Endothelial cell of umbilical vein (primary cell): ENCODE measurements at regions not wholly inside any gene's neighbourhood (a gene's known extent, or its start where the extent isn't known, plus 50 kb on each side); places are given as distances from the start of the nearest gene placed in this dataset.

Experiments used
- BruUV-seq: library from RNA; stranded (reverse); fragments of 400-500 nt; replicated peaks from 2 replicates; lab custom pipeline; 2021; lab: Mats Ljungman, UMichigan
- CTCF ChIA-PET: fragments of 300-600, 350-600 bp; sonication (Branson Sonifier 250); formaldehyde crosslinking; loops from one replicate; lab custom pipeline; 2021; ENCODE audit warnings: antibody characterized with exemption, inconsistent platforms; lab: Charles Lee
- POLR2A ChIA-PET: fragments of 300-600, 350-600 bp; sonication (Branson Sonifier 250); formaldehyde crosslinking; loops from one replicate; lab custom pipeline; 2021; ENCODE audit warnings: antibody characterized with exemption, inconsistent platforms; lab: Charles Lee
- DNase-seq: peaks from one replicate; pipeline ENCODE4 v3.0.0-alpha.2; 2011; ENCODE audit warnings: low read depth, low spot score
- FAIRE-seq: peaks from 2 replicates; lab custom pipeline; 2011; peaks lifted over from hg19 to GRCh38; lab: Jason Lieb, UNC
- H2AFZ ChIP-seq: 2 replicates; pipeline ENCODE4 v1.6.0; 2012; ENCODE audit warnings: low read depth, low read length, control low read depth, inconsistent platforms
- H3K27ac ChIP-seq: 2 replicates; pipeline ENCODE4 v1.5.1; 2011; ENCODE audit warnings: low read depth, mild to moderate bottlenecking, control low read depth, low read length, moderate library complexity; ENCODE audit not compliant: insufficient read depth
- H3K27me3 ChIP-seq, 2 experiments: 2 replicates each; pipeline versions ENCODE4 v1.6.0 to v1.6.1; 2011; ENCODE audit warnings: low read length in 2 of 2, mixed read lengths in 1 of 2; ENCODE audit not compliant: control insufficient read depth in 2 of 2, insufficient read depth in 2 of 2
- H3K36me3 ChIP-seq, 2 experiments: 2 replicates in 1 of 2; 3 replicates in 1 of 2; pipeline ENCODE4 v1.5.1; 2011; ENCODE audit warnings: low read length in 2 of 2, mild to moderate bottlenecking in 1 of 2, moderate library complexity in 1 of 2; ENCODE audit not compliant: control insufficient read depth in 2 of 2, insufficient read depth in 2 of 2; ENCODE audit errors: extremely low read depth in 1 of 2
- H3K4me1 ChIP-seq: 3 replicates; pipeline ENCODE4 v1.5.1; 2011; ENCODE audit warnings: mild to moderate bottlenecking, low read length; ENCODE audit not compliant: control insufficient read depth, insufficient read depth; ENCODE audit errors: extremely low read depth
- H3K4me2 ChIP-seq: 2 replicates; pipeline ENCODE4 v1.6.1; 2011; ENCODE audit warnings: low read length, control low read depth, mixed read lengths; ENCODE audit not compliant: insufficient read depth
- H3K4me3 ChIP-seq, 3 experiments: fragments of 200-600 bp in 1 of 3; sonication (generic), shearing (Covaris generic) in 1 of 3; replicated peaks in 1 of 3; 2 replicates each; pipeline ENCODE4 v1.5.1; 2011 to 2016; ENCODE audit warnings: control low read depth in 3 of 3, low read length in 3 of 3, mild to moderate bottlenecking in 2 of 3, inconsistent platforms in 1 of 3, low read depth in 1 of 3, moderate library complexity in 1 of 3; ENCODE audit not compliant: insufficient read depth in 1 of 3
- H3K79me2 ChIP-seq: 2 replicates; pipeline ENCODE4 v1.6.0; 2012; ENCODE audit warnings: low read length, inconsistent platforms; ENCODE audit not compliant: control insufficient read depth, insufficient read depth
- H3K9ac ChIP-seq: replicated peaks from 2 replicates; pipeline ENCODE3; 2011; ENCODE audit warnings: low read length, control low read depth; ENCODE audit not compliant: insufficient read depth; ENCODE audit errors: extremely low read depth
- H3K9me1 ChIP-seq: replicated peaks from 3 replicates; pipeline ENCODE4 v1.6.0; 2011; ENCODE audit warnings: mild to moderate bottlenecking, low read length; ENCODE audit not compliant: control insufficient read depth, insufficient read depth; ENCODE audit errors: extremely low read depth
- H3K9me3 ChIP-seq: replicated peaks from 2 replicates; pipeline ENCODE4 v1.5.1; 2012; ENCODE audit warnings: low read length, inconsistent platforms; ENCODE audit not compliant: control insufficient read depth, insufficient read depth
- H4K20me1 ChIP-seq: replicated peaks from 2 replicates; pipeline ENCODE3; 2011; ENCODE audit warnings: mild to moderate bottlenecking, low read length; ENCODE audit not compliant: control insufficient read depth, insufficient read depth; ENCODE audit errors: extremely low read depth
- EZH2 ChIP-seq: IDR thresholded peaks from 2 replicates; pipeline ENCODE4 v1.6.1; 2012; ENCODE audit warnings: borderline replicate concordance, low read depth, mild to moderate bottlenecking, moderate library complexity, low read length, inconsistent platforms; ENCODE audit not compliant: severe bottlenecking
- FOS ChIP-seq: IDR thresholded peaks from 2 replicates; pipeline ENCODE4 v1.6.1; 2011; ENCODE audit warnings: mild to moderate bottlenecking, low read length, moderate library complexity, borderline replicate concordance; ENCODE audit not compliant: insufficient read depth
- GATA2 ChIP-seq: IDR thresholded peaks from 2 replicates; pipeline ENCODE4 v1.7.0; 2011; ENCODE audit warnings: low read depth, mild to moderate bottlenecking, moderate library complexity, mixed read lengths, low read length; ENCODE audit not compliant: insufficient read length, insufficient read depth
- JUN ChIP-seq: IDR thresholded peaks from 2 replicates; pipeline ENCODE4 v1.6.1; 2011; ENCODE audit warnings: borderline replicate concordance, low read depth; ENCODE audit not compliant: insufficient read length, insufficient read depth
- MAX ChIP-seq: IDR thresholded peaks from 2 replicates; pipeline ENCODE4 v1.6.1; 2011; ENCODE audit not compliant: insufficient read depth, insufficient read length
- MYC ChIP-seq: IDR thresholded peaks from one replicate; pipeline ENCODE4 v1.6.1; 2011; ENCODE audit warnings: mild to moderate bottlenecking, low read depth, low read length
- POLR2A ChIP-seq: IDR thresholded peaks from 2 replicates; pipeline ENCODE4 v1.6.1; 2012; ENCODE audit warnings: low read depth, mild to moderate bottlenecking, control low read depth, low read length
- POLR2AphosphoS5 ChIP-seq: IDR thresholded peaks from 2 replicates; pipeline ENCODE4 v1.6.1; 2012; ENCODE audit warnings: low read depth, mild to moderate bottlenecking, control low read depth, low read length, moderate library complexity; ENCODE audit not compliant: insufficient read depth
- dilution Hi-C: fragments of 300-500 bp; cut with MboI; formaldehyde crosslinking; loops from one replicate; pipeline ENCODE4 v1.15.0; 2019; ENCODE audit warnings: low sequenced_read_pairs; ENCODE audit not compliant: extremely low pct_ligation_motif_present
- intact Hi-C: fragments of 100-400 bp; cut with micrococcal nuclease; formaldehyde crosslinking; loops from one replicate; pipeline ENCODE4 v1.10.0; 2022
- TF ChIP-seq, protein P1 (sequence below), 2 donors: IDR thresholded peaks; 1 replicate in 1 of 2; 2 replicates in 1 of 2; pipeline ENCODE4 v1.5.1; 2011; ENCODE audit warnings: low read length in 2 of 2, mild to moderate bottlenecking in 2 of 2, moderate library complexity in 2 of 2, control low read depth in 1 of 2, inconsistent platforms in 1 of 2, low read depth in 1 of 2; ENCODE audit not compliant: insufficient read depth in 1 of 2; ENCODE audit errors: extremely low read depth in 1 of 2

- ChIA-PET CTCF (no interaction called here), POLR2A (no interaction called here)
- BruUV-seq, result no TSS peak
- H3K27me3 ChIP-seq, result no peaks in the 10 kb centered on the region
- H3K9me3 ChIP-seq, result no peaks in the 10 kb centered on the region
- H3K4me1 ChIP-seq, result no peaks in the 10 kb centered on the region
- H3K9me1 ChIP-seq, result no peaks in the 10 kb centered on the region
- no peak overlapping the region for H2AFZ ChIP-seq
- dilution Hi-C loops, result no loop called here
- no peaks in the 10 kb centered on the region for H3K36me3 ChIP-seq
- no peak overlapping the region for H3K9ac ChIP-seq
- intact Hi-C loops, result no loop called here
- H3K4me2 ChIP-seq, result no peak overlapping the region
- FAIRE-seq (no peak), DNase-seq (no peak)
- TF ChIP-seq, protein P1, sequence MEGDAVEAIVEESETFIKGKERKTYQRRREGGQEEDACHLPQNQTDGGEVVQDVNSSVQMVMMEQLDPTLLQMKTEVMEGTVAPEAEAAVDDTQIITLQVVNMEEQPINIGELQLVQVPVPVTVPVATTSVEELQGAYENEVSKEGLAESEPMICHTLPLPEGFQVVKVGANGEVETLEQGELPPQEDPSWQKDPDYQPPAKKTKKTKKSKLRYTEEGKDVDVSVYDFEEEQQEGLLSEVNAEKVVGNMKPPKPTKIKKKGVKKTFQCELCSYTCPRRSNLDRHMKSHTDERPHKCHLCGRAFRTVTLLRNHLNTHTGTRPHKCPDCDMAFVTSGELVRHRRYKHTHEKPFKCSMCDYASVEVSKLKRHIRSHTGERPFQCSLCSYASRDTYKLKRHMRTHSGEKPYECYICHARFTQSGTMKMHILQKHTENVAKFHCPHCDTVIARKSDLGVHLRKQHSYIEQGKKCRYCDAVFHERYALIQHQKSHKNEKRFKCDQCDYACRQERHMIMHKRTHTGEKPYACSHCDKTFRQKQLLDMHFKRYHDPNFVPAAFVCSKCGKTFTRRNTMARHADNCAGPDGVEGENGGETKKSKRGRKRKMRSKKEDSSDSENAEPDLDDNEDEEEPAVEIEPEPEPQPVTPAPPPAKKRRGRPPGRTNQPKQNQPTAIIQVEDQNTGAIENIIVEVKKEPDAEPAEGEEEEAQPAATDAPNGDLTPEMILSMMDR (IDR thresholded peaks at IDR 0.05; ENCODE audit: extremely low read depth in 1 of 2, insufficient read depth in 1 of 2, low read depth in 1 of 2, low read length in 2 of 2), result no peak
- TF ChIP-seq POLR2A, result no peak
- no peak for TF ChIP-seq MYC
- no peak for TF ChIP-seq GATA2
- no peak for TF ChIP-seq EZH2
- TF ChIP-seq JUN, result no peak
- H4K20me1 ChIP-seq, result no peaks in the 10 kb centered on the region
- H3K79me2 ChIP-seq, result no peaks in the 10 kb centered on the region
- no peak overlapping the region for H3K4me3 ChIP-seq
- no peak overlapping the region for H3K27ac ChIP-seq
These were observed 136.7 kb upstream of the ARG1 start for GRCh38 chr6:131436358-131436757.

- ChIA-PET POLR2A (no interaction called here), CTCF (no interaction called here)
- no peaks in the 10 kb centered on the region for H3K27me3 ChIP-seq
- H3K27ac ChIP-seq, result no peak overlapping the region
- no peaks in the 10 kb centered on the region for H3K9me3 ChIP-seq
- no peaks in the 10 kb centered on the region for H3K79me2 ChIP-seq
- H4K20me1 ChIP-seq, result no peaks in the 10 kb centered on the region
- DNase-seq (no peak), FAIRE-seq (no peak)
- no peaks in the 10 kb centered on the region for H3K4me1 ChIP-seq
- no peak overlapping the region for H3K4me2 ChIP-seq
- no peak overlapping the region for H3K9ac ChIP-seq
- H3K4me3 ChIP-seq, result no peak overlapping the region
- no peaks in the 10 kb centered on the region for H3K9me1 ChIP-seq
- intact Hi-C loops (no loop called here), dilution Hi-C loops (no loop called here)
- TF ChIP-seq POLR2A (no peak), POLR2AphosphoS5 (no peak), MAX (no peak), EZH2 (no peak), JUN (no peak), FOS (no peak), MYC (no peak), GATA2 (no peak)
- H3K36me3 ChIP-seq, result no peaks in the 10 kb centered on the region
- H2AFZ ChIP-seq, result no peak overlapping the region
- no TSS peak for BruUV-seq
These were observed 130.0 kb upstream of the ARG1 start for GRCh38 chr6:131443014-131443413.
